ENCODE measurements at regions not wholly inside any gene's neighbourhood (a gene's known extent, or its start where the extent isn't known, plus 50 kb on each side); places are given as distances from the start of the nearest gene placed in this dataset.

DNA sequence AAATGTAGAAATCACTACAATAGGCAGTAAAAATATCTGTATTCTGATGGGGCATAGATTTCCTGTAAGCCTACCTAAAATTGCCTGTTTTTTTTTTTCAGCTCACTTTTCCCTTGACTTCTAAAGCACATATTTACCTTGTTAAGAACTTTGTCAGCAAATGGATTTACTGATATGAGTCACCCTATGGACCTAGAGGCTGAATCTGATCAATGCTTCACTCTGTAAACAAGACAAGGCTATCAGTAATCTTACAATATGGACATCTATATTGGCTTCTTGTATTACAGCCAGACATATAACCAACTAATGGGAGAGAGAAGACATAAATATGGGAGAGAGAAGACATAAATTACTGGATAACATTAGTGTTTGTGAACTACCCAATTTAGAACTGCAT lies 792.7 kb upstream of the CHD1 start:
- Mint-ChIP-seq H3K27me3 (no peaks in the 10 kb centered on the region), H3K36me3 (no peaks in the 10 kb centered on the region), H3K4me1 (ENCODE audit: unreplicated experiment) (no peaks in the 10 kb centered on the region), H3K4me3 (no peak overlapping the region), H3K27ac (no peak overlapping the region), H3K9me3 (no peaks in the 10 kb centered on the region)
- TF ChIP-seq, protein P1, sequence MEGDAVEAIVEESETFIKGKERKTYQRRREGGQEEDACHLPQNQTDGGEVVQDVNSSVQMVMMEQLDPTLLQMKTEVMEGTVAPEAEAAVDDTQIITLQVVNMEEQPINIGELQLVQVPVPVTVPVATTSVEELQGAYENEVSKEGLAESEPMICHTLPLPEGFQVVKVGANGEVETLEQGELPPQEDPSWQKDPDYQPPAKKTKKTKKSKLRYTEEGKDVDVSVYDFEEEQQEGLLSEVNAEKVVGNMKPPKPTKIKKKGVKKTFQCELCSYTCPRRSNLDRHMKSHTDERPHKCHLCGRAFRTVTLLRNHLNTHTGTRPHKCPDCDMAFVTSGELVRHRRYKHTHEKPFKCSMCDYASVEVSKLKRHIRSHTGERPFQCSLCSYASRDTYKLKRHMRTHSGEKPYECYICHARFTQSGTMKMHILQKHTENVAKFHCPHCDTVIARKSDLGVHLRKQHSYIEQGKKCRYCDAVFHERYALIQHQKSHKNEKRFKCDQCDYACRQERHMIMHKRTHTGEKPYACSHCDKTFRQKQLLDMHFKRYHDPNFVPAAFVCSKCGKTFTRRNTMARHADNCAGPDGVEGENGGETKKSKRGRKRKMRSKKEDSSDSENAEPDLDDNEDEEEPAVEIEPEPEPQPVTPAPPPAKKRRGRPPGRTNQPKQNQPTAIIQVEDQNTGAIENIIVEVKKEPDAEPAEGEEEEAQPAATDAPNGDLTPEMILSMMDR (conservative IDR thresholded peaks at IDR 0.05), result no peak
- no peak for DNase-seq (ENCODE audit: extremely low spot score, unreplicated experiment)

DNA sequence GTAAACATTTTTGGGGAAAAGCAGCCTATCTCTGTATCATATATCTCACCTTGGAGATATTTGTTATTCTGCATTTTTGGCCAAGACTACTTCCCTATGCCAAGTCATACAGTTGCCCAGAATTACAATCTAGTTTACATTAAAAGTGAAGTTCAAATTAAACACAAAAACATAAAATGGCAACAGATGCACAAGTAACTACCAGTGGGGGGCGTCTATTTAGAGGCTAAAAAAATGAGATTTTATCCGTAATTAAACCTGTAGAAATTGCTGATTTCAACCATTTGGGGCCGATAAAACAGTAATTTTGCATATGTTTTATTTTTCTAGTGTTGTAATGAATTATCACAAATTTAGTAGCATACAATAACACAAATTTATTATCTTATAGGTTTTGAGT lies 787.1 kb upstream of the CHD1 start:
- TF ChIP-seq, protein P1 (conservative IDR thresholded peaks at IDR 0.05), result no peak
- Mint-ChIP-seq H3K4me3 (no peak overlapping the region), H3K27me3 (no peaks in the 10 kb centered on the region), H3K27ac (no peak overlapping the region), H3K9me3 (peaks cover 7% of the 10 kb centered on the region), H3K4me1 (ENCODE audit: unreplicated experiment) (no peaks in the 10 kb centered on the region), H3K36me3 (no peaks in the 10 kb centered on the region)
- no peak for DNase-seq (ENCODE audit: extremely low spot score, unreplicated experiment)

DNA sequence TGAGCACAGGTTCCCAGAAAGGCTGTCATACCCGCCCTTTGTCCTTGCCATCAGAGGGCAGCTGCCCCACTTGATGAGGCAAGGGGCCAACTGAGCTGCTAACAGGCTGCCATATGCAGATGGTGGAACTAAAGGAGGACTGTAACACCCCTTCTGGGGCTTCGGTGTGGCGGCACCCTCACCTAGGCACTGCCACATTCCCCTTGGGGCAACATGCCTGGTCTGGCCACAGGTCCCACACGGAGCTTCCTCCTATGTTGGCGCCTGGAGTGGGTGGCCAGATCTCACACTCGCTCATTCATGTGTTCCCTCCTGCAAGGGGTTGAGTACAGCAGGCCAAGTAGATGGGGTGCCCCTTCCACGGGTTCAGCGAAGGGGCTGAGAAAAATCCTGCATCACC lies 777.4 kb upstream of the CHD1 start:
- Mint-ChIP-seq H3K36me3 (no peaks in the 10 kb centered on the region), H3K9me3 (no peaks in the 10 kb centered on the region), H3K27ac (no peak overlapping the region), H3K4me3 (no peak overlapping the region), H3K4me1 (ENCODE audit: unreplicated experiment) (no peaks in the 10 kb centered on the region), H3K27me3 (no peaks in the 10 kb centered on the region)
- DNase-seq (ENCODE audit: extremely low spot score, unreplicated experiment), result no peak
- TF ChIP-seq, protein P1 (conservative IDR thresholded peaks at IDR 0.05), result no peak

DNA sequence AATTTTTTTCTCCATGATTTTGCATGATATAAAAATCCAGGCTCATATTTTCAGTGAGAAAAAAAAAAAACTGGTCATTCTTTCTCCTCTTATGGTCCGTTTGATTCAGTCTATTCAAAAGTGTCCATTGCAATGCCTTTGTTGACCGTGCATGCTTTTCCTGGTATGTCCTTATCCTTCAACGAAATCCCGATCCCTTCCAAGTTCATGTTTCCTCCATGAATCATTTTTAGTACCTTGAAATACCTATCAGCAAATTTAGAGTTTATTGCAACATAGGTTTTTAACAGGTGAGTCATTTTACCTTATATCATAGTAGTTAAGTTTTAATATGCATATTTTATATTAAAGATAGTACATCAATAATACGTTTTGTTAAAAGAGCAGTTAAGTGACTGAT lies 773.8 kb upstream of the CHD1 start:
- DNase-seq (ENCODE audit: extremely low spot score, unreplicated experiment), result no peak
- no peaks in the 10 kb centered on the region for H3K9me3 Mint-ChIP-seq
- no peak overlapping the region for H3K4me3 Mint-ChIP-seq
- H3K27ac Mint-ChIP-seq, result no peak overlapping the region
- no peaks in the 10 kb centered on the region for H3K27me3 Mint-ChIP-seq
- TF ChIP-seq, protein P1 (conservative IDR thresholded peaks at IDR 0.05), result no peak
- H3K36me3 Mint-ChIP-seq, result no peaks in the 10 kb centered on the region
- no peaks in the 10 kb centered on the region for H3K4me1 Mint-ChIP-seq (ENCODE audit: unreplicated experiment)

DNA sequence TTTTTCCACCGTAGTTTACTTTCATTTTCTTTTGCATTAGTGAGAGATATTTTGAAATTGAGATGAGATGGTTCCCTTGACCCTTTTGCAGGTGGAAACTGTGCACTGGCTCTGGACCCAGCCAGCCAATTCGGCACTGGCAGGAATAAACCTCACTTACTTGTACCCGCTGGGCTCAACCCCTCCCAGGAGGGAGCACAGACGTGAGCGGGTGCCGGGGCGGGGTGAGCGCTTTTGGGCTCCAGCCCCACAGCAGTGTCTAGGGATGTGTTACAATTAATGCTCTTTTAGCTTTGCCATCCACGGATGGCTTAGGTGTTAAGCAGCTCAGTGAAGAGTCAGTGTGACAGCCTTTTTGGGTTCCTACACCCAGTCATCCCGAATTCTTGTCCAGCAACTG lies 766.1 kb upstream of the CHD1 start:
- Mint-ChIP-seq H3K36me3 (no peaks in the 10 kb centered on the region), H3K9me3 (no peaks in the 10 kb centered on the region), H3K4me3 (no peak overlapping the region), H3K4me1 (ENCODE audit: unreplicated experiment) (no peaks in the 10 kb centered on the region), H3K27ac (no peak overlapping the region), H3K27me3 (no peaks in the 10 kb centered on the region)
- TF ChIP-seq, protein P1 (conservative IDR thresholded peaks at IDR 0.05), result no peak
- DNase-seq (ENCODE audit: extremely low spot score, unreplicated experiment), result no peak

DNA sequence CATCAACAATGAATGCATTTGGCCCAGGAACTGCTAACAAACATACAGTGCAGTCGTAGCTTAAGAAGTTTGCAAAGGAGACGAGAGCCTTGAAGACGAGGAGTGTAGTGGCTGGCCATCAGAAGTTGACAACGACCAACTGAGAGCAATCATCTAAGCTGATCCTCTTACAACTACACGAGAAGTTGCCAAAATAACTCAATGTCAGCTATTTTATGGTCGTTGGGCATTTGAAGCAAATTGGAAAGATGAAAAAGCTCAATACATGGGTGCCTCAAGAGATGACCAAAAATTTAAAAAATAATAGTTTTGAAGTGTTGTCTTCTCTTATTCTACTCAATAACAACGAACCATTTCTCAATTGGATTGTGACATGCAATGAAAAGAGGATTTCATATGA lies 757.7 kb upstream of the CHD1 start:
- DNase-seq (ENCODE audit: extremely low spot score, unreplicated experiment), result no peak
- Mint-ChIP-seq H3K36me3 (no peaks in the 10 kb centered on the region), H3K27ac (no peak overlapping the region), H3K9me3 (no peaks in the 10 kb centered on the region), H3K4me1 (ENCODE audit: unreplicated experiment) (no peaks in the 10 kb centered on the region), H3K4me3 (no peak overlapping the region), H3K27me3 (no peaks in the 10 kb centered on the region)
- TF ChIP-seq, protein P1 (conservative IDR thresholded peaks at IDR 0.05), result no peak
